ENCODE measurements at regions not wholly inside any gene's neighbourhood (a gene's known extent, or its start where the extent isn't known, plus 50 kb on each side); places are given as distances from the start of the nearest gene placed in this dataset.

DNA sequence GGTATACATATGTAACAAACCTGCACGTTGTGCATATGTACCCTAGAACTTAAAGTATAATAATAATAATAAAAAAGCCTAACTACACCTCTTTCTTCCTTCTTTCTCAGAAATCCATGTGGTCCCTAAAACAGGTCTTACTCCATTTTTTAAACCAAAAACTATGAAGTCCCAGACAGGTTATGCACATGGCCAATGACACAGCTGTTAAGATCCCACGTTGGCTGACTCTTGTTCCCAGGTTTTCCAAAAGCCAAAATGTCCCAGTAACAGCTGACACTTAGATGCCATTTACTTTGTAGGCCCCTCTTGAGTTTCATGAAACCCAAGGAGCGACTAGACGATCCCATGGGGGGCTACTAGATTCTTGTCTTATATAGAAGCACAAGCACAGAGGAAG lies 97.0 kb downstream of the KCNF1 start:
- no peak for TF ChIP-seq EZH2 (IDR thresholded peaks at IDR 0.05; ENCODE audit: low read depth, low read length, severe bottlenecking)
- TF ChIP-seq, protein P1, sequence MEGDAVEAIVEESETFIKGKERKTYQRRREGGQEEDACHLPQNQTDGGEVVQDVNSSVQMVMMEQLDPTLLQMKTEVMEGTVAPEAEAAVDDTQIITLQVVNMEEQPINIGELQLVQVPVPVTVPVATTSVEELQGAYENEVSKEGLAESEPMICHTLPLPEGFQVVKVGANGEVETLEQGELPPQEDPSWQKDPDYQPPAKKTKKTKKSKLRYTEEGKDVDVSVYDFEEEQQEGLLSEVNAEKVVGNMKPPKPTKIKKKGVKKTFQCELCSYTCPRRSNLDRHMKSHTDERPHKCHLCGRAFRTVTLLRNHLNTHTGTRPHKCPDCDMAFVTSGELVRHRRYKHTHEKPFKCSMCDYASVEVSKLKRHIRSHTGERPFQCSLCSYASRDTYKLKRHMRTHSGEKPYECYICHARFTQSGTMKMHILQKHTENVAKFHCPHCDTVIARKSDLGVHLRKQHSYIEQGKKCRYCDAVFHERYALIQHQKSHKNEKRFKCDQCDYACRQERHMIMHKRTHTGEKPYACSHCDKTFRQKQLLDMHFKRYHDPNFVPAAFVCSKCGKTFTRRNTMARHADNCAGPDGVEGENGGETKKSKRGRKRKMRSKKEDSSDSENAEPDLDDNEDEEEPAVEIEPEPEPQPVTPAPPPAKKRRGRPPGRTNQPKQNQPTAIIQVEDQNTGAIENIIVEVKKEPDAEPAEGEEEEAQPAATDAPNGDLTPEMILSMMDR (IDR thresholded peaks at IDR 0.05; ENCODE audit: control extremely low read depth in 1 of 3, insufficient read depth in 1 of 3, low read depth in 1 of 3, low read length in 3 of 3) = no peak
- TF ChIP-seq TCF12 (IDR thresholded peaks at IDR 0.05; ENCODE audit: low read depth, low read length) = no peak
- no peak for TF ChIP-seq BCL11A (IDR thresholded peaks at IDR 0.05; ENCODE audit: low read depth in 2 of 2, low read length in 2 of 2)
- TF ChIP-seq TBP (IDR thresholded peaks at IDR 0.05; ENCODE audit: low read depth, low read length) = no peak
- no peak for TF ChIP-seq JUN (IDR thresholded peaks at IDR 0.05; ENCODE audit: low read depth, low read length)
- no peak for TF ChIP-seq BRCA1 (IDR thresholded peaks at IDR 0.05; ENCODE audit: low read depth, low read length)
- TF ChIP-seq POLR2AphosphoS5 (IDR thresholded peaks at IDR 0.05; ENCODE audit: low read depth, low read length) = no peak
- no peak for TF ChIP-seq NANOG (IDR thresholded peaks at IDR 0.05; ENCODE audit: insufficient read depth, low read depth, low read length, poor library complexity, severe bottlenecking)
- TF ChIP-seq POLR2A (IDR thresholded peaks at IDR 0.05; ENCODE audit: control extremely low read depth in 1 of 2, low read depth in 2 of 2, low read length in 2 of 2) = no peak
- no peak for TF ChIP-seq CBX8 (IDR thresholded peaks at IDR 0.05; ENCODE audit: borderline replicate concordance, low read depth, low read length)
- TF ChIP-seq EGR1 (IDR thresholded peaks at IDR 0.05; ENCODE audit: borderline replicate concordance, low read depth, low read length) = no peak
- no peak for TF ChIP-seq KDM1A (IDR thresholded peaks at IDR 0.05; ENCODE audit: borderline replicate concordance, low read length)

Measured in H1 (cell line).